HCT116 (cell line): ENCODE measurements at regions not wholly inside any gene's neighbourhood (a gene's known extent, or its start where the extent isn't known, plus 50 kb on each side); places are given as distances from the start of the nearest gene placed in this dataset.

ENCODE experiments used
- ATAC-seq: fragments of 200-7000 bp; cut with Tn5 transposase; 2 replicates; pipeline ENCODE4 v1.9.1; 2020; ENCODE audit warnings: mild to moderate bottlenecking, moderate library complexity
- BruUV-seq: library from RNA; stranded (reverse); fragments of 400-500 nt; replicated peaks from 2 replicates; lab custom pipeline; 2021; lab: Mats Ljungman, UMichigan
- CTCF ChIA-PET: fragments of 300-600 bp; sonication (Branson Sonifier 250); formaldehyde crosslinking; loops from one replicate; lab custom pipeline; 2021; ENCODE audit warnings: antibody characterized with exemption; lab: Charles Lee
- POLR2A ChIA-PET: fragments of 300-600, 350-600 bp; sonication (Branson Sonifier 250); formaldehyde crosslinking; loops from one replicate; lab custom pipeline; 2021; ENCODE audit warnings: antibody characterized with exemption; lab: Charles Lee
- RAD21 ChIA-PET, 2 experiments: fragments of 300-600 bp; sonication (Branson Sonifier 250); formaldehyde crosslinking; loops; one replicate each; lab custom pipeline; 2023; ENCODE audit warnings: low total read pairs in 2 of 2; ENCODE audit not compliant: uncharacterized antibody in 2 of 2, unreplicated experiment in 2 of 2, low non-redundant PET in 1 of 2; lab: Charles Lee
- DNase-seq: peaks from one replicate; pipeline ENCODE4 v3.0.0-alpha.2; 2010; ENCODE audit warnings: low read depth, low spot score
- H2AFZ ChIP-seq: fragments of 200-600 bp; shearing (Covaris generic), sonication (generic); 2 replicates; pipeline ENCODE4 v1.6.1; 2017; ENCODE audit warnings: low read depth, mixed run types, mixed read lengths, antibody characterized with exemption, low read length; ENCODE audit not compliant: poor library complexity, severe bottlenecking
- H3K27ac ChIP-seq: 2 replicates; pipeline ENCODE4 v1.5.1; 2012; ENCODE audit warnings: low read depth, low read length
- H3K27me3 ChIP-seq: fragments of 200-600 bp; sonication (generic); 2 replicates; pipeline ENCODE4 v1.6.1; 2016; ENCODE audit warnings: mixed run types, low read length, mixed read lengths; ENCODE audit not compliant: insufficient read depth
- H3K36me3 ChIP-seq, 2 experiments: fragments of 200-500 bp in 1 of 2; fragments of 200-600 bp in 1 of 2; sonication (Bioruptor generic) in 1 of 2; sonication (generic) in 1 of 2; 2 replicates each; pipeline versions ENCODE4 v1.5.1 to v1.6.1; 2014 to 2016; ENCODE audit warnings: low read length in 2 of 2, inconsistent platforms in 1 of 2, mixed read lengths in 1 of 2, mixed run types in 1 of 2; ENCODE audit not compliant: insufficient read depth in 2 of 2, control insufficient read depth in 1 of 2
- H3K4me1 ChIP-seq, 2 experiments: fragments of 200-600 bp in 1 of 2; sonication (generic) in 1 of 2; 2 replicates each; pipeline versions ENCODE4 v1.5.1 to v1.6.1; 2012 to 2017; ENCODE audit warnings: low read length in 2 of 2, inconsistent platforms in 1 of 2, mild to moderate bottlenecking in 1 of 2, mixed read lengths in 1 of 2, mixed run types in 1 of 2, moderate library complexity in 1 of 2; ENCODE audit not compliant: insufficient read depth in 2 of 2, control insufficient read depth in 1 of 2
- H3K4me2 ChIP-seq: fragments of 200-600 bp; sonication (generic); 2 replicates; pipeline ENCODE4 v1.6.1; 2017; ENCODE audit warnings: mixed run types, low read length, mixed read lengths
- H3K4me3 ChIP-seq, 2 experiments: fragments of 200-600 bp in 1 of 2; sonication (generic) in 1 of 2; replicated peaks in 1 of 2; 2 replicates each; pipeline ENCODE4 v1.5.1; 2011 to 2016; ENCODE audit warnings: low read length in 2 of 2, control low read depth in 1 of 2, low read depth in 1 of 2, mild to moderate bottlenecking in 1 of 2, mixed read lengths in 1 of 2, mixed run types in 1 of 2
- H3K79me2 ChIP-seq: fragments of 200-600 bp; sonication (generic); 2 replicates; pipeline ENCODE4 v1.6.1; 2017; ENCODE audit warnings: mild to moderate bottlenecking, mixed run types, low read length, moderate library complexity, mixed read lengths; ENCODE audit not compliant: insufficient read depth
- H3K9ac ChIP-seq: fragments of 200-600 bp; sonication (generic); 2 replicates; pipeline ENCODE4 v1.6.1; 2016; ENCODE audit warnings: low read length, mixed read lengths
- H3K9me2 ChIP-seq: fragments of 200-600 bp; sonication (generic), shearing (Covaris generic); 2 replicates; pipeline ENCODE4 v1.6.1; 2017; ENCODE audit warnings: mixed run types, mild to moderate bottlenecking, moderate library complexity; ENCODE audit not compliant: insufficient read depth
- H3K9me3 ChIP-seq, 2 experiments: fragments of 200-500 bp in 1 of 2; fragments of 200-600 bp in 1 of 2; sonication (Bioruptor generic) in 1 of 2; sonication (generic) in 1 of 2; 2 replicates each; pipeline ENCODE4 v1.6.1; 2014 to 2017; ENCODE audit warnings: low read length in 2 of 2, mixed read lengths in 2 of 2, inconsistent platforms in 1 of 2, low read depth in 1 of 2, mild to moderate bottlenecking in 1 of 2, mixed run types in 1 of 2, moderate library complexity in 1 of 2; ENCODE audit not compliant: control insufficient read depth in 1 of 2, insufficient read depth in 1 of 2
- H4K20me1 ChIP-seq: fragments of 200-600 bp; sonication (generic), shearing (Covaris generic); 2 replicates; pipeline ENCODE4 v1.6.1; 2017; ENCODE audit warnings: mixed run types, mild to moderate bottlenecking, moderate library complexity; ENCODE audit not compliant: insufficient read depth
- CTCF ChIP-seq, 3 experiments: fragments of 200-600 bp in 1 of 3; sonication (generic) in 1 of 3; IDR thresholded peaks in 2 of 3; conservative IDR thresholded peaks in 1 of 3; 2 replicates each; pipeline ENCODE4 v1.5.1; 2012 to 2017; ENCODE audit warnings: low read depth in 2 of 3, low read length in 2 of 3, antibody characterized with exemption in 1 of 3, borderline replicate concordance in 1 of 3, control low read depth in 1 of 3, mild to moderate bottlenecking in 1 of 3, mixed read lengths in 1 of 3, mixed run types in 1 of 3, moderate library complexity in 1 of 3; ENCODE audit not compliant: insufficient read depth in 1 of 3
- EZH2 ChIP-seq: fragments of 200-600 bp; sonication (generic); IDR thresholded peaks from 2 replicates; pipeline ENCODE4 v1.6.1; 2017; ENCODE audit warnings: antibody characterized with exemption, mixed run types
- FOSL1 ChIP-seq: IDR thresholded peaks from 2 replicates; pipeline ENCODE4 v1.6.1; 2012; ENCODE audit warnings: low read depth
- SIN3A ChIP-seq: IDR thresholded peaks from 2 replicates; pipeline ENCODE4 v1.6.1; 2012; ENCODE audit warnings: low read depth
- ZFX ChIP-seq: fragments of 450-650 bp; IDR thresholded peaks from 2 replicates; pipeline ENCODE4 v1.6.1; 2017
- intact Hi-C: fragments of 100-400 bp; cut with micrococcal nuclease; formaldehyde crosslinking; loops from 2 replicates; pipeline ENCODE4 v1.10.0; 2022
- TF ChIP-seq, protein P1 (sequence below): IDR thresholded peaks from 2 replicates; pipeline ENCODE4 v1.6.1; 2011; ENCODE audit warnings: mild to moderate bottlenecking, low read length, moderate library complexity; ENCODE audit not compliant: insufficient replicate concordance; ENCODE audit errors: extremely low read depth
- TF ChIP-seq, protein P2 (sequence below): IDR thresholded peaks from 2 replicates; pipeline ENCODE4 v1.6.1; 2012

DNA sequence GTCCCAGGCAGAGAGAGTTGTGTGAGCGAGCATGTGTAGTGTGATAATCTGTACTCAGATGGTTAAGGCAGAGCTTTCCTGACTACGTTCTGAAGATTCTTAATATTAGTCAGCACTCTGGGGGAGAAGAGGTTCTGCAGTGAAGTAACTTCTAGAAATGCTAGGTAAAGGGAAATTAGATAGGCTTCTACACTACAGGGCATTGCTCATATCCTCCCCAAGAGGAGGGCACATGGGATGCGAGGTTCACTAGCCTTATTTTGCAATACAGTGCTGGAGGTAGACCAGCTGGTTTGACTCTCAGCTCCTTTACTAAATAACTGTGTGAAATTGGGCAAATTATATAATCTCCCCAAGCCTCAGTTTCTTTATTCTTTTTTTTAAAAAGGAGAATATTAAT is 300.3 kb upstream of the PDZRN3 start:
- DNase-seq, result no peak
- TF ChIP-seq, protein P1, sequence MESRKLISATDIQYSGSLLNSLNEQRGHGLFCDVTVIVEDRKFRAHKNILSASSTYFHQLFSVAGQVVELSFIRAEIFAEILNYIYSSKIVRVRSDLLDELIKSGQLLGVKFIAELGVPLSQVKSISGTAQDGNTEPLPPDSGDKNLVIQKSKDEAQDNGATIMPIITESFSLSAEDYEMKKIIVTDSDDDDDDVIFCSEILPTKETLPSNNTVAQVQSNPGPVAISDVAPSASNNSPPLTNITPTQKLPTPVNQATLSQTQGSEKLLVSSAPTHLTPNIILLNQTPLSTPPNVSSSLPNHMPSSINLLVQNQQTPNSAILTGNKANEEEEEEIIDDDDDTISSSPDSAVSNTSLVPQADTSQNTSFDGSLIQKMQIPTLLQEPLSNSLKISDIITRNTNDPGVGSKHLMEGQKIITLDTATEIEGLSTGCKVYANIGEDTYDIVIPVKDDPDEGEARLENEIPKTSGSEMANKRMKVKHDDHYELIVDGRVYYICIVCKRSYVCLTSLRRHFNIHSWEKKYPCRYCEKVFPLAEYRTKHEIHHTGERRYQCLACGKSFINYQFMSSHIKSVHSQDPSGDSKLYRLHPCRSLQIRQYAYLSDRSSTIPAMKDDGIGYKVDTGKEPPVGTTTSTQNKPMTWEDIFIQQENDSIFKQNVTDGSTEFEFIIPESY, result no peak
- no peak for TF ChIP-seq SIN3A
- TF ChIP-seq FOSL1, result no peak
- TF ChIP-seq EZH2, result no peak
- no peak for TF ChIP-seq ZFX
- TF ChIP-seq CTCF (IDR thresholded peaks at IDR 0.05 in 2 of 3, conservative IDR thresholded peaks at IDR 0.05 in 1 of 3; ENCODE audit: borderline replicate concordance in 1 of 3, insufficient read depth in 1 of 3, low read depth in 2 of 3, low read length in 2 of 3), result no peak
- TF ChIP-seq, protein P2, sequence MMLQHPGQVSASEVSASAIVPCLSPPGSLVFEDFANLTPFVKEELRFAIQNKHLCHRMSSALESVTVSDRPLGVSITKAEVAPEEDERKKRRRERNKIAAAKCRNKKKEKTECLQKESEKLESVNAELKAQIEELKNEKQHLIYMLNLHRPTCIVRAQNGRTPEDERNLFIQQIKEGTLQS, result no peak
- intact Hi-C loops, result no loop called here
- Histone ChIP-seq H2AFZ (no peak overlapping the region), H3K9me2 (no peaks in the 10 kb centered on the region), H3K27ac (no peak overlapping the region), H3K36me3 (no peaks in the 10 kb centered on the region), H3K9me3 (peaks cover 6 to 23% of the 10 kb centered on the region in 2 experiments; a peak in 2 of 4 replicates), H4K20me1 (no peaks in the 10 kb centered on the region), H3K4me2 (no peak overlapping the region), H3K27me3 (no peaks in the 10 kb centered on the region), H3K9ac (no peak overlapping the region), H3K4me3 (no peak overlapping the region), H3K79me2 (no peaks in the 10 kb centered on the region), H3K4me1 (no peaks in the 10 kb centered on the region)
- ATAC-seq, result no peak
- POLR2A ChIA-PET, result no interaction called here
- RAD21 ChIA-PET, result no interaction called here
- CTCF ChIA-PET, result no interaction called here
- BruUV-seq, result no TSS peak
